ENCODE measurements at regions not wholly inside any gene's neighbourhood (a gene's known extent, or its start where the extent isn't known, plus 50 kb on each side); places are given as distances from the start of the nearest gene placed in this dataset.

DNA sequence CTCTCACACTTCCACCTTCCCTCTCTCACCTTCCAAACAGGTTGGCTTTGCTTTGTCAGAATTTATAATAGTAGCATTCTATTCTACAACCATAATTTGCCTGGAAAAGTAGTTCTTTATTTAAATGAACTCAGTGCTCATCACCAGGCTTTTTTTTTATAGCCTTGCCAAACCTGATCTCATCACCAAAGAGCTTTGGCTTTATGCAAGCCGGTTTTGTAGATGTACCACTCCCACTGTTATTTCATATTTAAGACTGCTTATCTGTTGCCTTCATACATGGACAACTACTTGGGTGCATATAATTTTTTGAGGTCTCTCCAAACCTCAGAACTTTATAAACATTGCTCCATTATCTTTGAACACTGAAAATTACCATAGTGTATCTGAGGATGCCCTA lies 246.1 kb upstream of the PPP2R3A start:
- TF ChIP-seq, protein P1, sequence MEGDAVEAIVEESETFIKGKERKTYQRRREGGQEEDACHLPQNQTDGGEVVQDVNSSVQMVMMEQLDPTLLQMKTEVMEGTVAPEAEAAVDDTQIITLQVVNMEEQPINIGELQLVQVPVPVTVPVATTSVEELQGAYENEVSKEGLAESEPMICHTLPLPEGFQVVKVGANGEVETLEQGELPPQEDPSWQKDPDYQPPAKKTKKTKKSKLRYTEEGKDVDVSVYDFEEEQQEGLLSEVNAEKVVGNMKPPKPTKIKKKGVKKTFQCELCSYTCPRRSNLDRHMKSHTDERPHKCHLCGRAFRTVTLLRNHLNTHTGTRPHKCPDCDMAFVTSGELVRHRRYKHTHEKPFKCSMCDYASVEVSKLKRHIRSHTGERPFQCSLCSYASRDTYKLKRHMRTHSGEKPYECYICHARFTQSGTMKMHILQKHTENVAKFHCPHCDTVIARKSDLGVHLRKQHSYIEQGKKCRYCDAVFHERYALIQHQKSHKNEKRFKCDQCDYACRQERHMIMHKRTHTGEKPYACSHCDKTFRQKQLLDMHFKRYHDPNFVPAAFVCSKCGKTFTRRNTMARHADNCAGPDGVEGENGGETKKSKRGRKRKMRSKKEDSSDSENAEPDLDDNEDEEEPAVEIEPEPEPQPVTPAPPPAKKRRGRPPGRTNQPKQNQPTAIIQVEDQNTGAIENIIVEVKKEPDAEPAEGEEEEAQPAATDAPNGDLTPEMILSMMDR (IDR thresholded peaks at IDR 0.05), result no peak
- no peak for ATAC-seq (ENCODE audit: low FRiP score)
- DNase-seq (ENCODE audit: low spot score), result no peak

DNA sequence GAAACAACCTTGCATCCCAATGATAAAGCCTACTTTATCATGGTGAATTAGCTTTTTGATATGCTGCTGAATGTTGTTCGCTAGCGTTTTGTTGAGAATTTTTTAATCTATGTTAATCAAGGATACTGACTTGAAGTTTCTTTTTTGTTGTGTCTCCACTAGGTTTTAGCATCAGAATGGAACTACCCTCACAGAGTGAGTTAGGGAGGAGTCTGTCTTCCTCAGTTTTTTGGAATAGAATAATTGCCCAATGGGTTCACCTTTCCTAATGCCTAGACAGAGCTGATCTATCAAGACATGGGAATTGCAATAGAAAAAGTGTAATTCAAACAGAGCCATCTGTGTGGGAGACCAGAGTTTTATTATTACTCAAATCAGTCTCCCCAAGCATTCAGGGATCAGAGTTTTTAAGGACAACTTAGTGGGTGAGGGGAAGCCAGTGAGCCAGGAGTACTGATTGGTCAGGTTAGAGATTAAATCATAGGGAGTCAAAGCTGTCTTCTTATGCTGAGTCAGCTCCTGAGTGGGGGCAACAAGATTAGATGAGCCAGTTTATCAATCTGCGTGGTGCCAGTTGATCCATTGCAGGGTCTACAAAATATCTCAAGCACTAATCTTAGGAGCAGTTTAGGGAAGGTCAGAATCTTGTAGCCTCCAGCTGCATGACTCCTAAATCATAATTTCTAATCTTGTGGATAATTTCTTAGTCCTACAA lies 237.4 kb upstream of the PPP2R3A start:
- DNase-seq (ENCODE audit: low spot score) (no peak), ATAC-seq (ENCODE audit: low FRiP score) (no peak)
- TF ChIP-seq, protein P1 (IDR thresholded peaks at IDR 0.05), result no peak

DNA sequence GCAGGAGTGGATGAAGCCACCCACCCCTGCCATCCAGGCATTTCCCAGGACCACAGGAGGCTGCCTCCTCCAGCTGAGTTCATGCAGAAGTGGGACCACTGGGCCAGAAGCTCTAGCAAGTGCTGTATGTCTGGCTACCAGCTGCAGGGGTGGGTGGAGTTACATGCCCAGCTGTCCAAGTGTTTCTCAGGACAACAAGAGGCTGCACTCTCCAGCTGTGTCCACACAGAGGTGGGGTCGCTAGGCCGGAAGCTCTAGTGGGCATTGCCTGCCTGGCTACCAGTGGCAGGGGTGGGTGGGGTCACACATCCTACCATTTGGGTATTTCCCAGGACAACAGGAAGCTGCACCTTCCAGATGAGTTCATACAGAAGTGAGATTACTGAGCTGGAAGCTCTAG lies 234.0 kb upstream of the PPP2R3A start:
- DNase-seq (ENCODE audit: low spot score) (no peak), ATAC-seq (ENCODE audit: low FRiP score) (no peak)

DNA sequence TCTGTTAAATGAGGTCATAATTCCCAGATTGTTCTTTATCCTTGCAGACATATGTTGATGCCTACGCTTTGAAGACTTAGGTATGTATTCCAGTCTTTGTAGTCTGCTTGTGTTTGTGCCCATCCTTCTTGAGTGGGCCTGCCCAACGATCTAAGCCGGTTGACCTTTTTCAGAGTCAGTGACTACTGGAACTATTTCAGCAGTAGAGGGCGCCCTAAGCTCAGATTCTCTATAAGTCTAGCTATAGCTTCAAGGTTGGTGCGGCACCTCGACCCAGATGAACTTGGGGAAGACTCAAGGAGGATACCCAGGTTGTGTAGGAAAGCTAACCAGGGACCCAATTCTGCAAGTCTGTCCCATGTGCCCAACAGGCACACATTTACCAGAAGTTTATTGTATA lies 228.8 kb upstream of the PPP2R3A start:
- no peak for DNase-seq (ENCODE audit: low spot score)
- TF ChIP-seq, protein P1 (IDR thresholded peaks at IDR 0.05), result no peak
- ATAC-seq (ENCODE audit: low FRiP score), result no peak

More for the DNA sequence above, 234.0 kb upstream of the PPP2R3A start:
- TF ChIP-seq, protein P1 (IDR thresholded peaks at IDR 0.05), result no peak

DNA sequence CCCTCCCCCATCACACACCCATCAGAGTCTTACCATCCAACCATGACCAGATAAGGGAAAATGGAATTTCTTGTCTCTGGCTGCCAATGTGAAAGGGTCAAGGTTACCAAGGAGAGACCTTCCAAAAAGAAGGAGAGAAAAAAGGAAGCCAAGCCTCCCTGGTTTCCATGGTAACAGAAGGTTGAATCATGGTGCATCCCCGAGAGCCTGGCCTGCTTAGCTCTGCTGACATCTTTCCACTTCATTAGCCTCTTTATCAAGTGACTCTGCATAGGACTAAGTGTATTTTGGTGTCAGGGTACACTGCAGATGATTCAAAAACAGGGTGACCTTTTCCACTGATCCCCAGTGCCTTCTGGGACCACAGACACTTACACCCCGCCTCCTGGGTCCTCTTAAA lies 225.7 kb upstream of the PPP2R3A start:
- DNase-seq (ENCODE audit: low spot score) (no peak), ATAC-seq (ENCODE audit: low FRiP score) (no peak)
- TF ChIP-seq, protein P1 (IDR thresholded peaks at IDR 0.05), result no peak

DNA sequence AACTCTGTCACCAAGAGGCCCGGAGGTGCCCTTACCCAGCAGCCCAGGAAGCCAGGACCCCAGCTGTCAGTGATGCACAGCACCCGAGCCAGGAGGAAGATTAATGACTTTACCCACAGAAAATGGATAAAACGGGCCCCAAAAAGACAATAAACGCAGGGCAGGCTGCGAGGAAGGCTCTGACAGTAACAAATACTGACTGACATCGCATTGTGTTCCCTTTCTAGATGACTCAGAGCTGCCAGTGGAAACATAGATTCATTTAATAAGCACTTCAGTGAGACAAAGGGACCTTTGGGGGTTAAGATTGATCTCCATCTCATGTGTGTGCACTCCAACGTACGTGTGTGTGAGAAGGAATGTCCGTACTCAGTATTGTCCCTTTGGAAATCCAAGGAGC lies 225.3 kb upstream of the PPP2R3A start:
- TF ChIP-seq, protein P1 (IDR thresholded peaks at IDR 0.05), result no peak
- no peak for ATAC-seq (ENCODE audit: low FRiP score)
- no peak for DNase-seq (ENCODE audit: low spot score)

DNA sequence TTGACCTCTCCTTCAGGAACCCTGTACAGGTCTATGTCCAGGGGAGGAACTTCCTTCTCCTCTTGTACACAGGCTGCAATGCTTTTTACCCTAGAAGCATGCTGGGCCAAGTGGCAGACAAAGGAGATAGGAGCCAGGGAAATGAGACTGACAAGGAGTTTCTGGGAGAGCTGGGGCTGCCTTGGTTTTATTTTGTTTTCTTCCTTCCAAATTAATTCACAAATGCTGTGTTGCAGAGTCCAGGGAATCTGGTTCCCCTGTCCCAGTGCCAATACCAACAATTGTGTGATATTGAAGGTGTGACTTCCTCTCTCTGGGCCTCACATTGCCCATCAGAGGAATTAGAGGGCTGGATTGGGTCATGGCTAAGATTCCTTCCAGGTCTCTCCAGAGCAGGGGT lies 224.8 kb upstream of the PPP2R3A start:
- DNase-seq (ENCODE audit: low spot score), result no peak
- ATAC-seq (ENCODE audit: low FRiP score), result no peak
- TF ChIP-seq, protein P1 (IDR thresholded peaks at IDR 0.05), result no peak

Data from omental fat pad (tissue), 3 donors.